SKM-1 treated with dmso at 0.1 percent for 144 hours (cell line): ENCODE measurements at regions not wholly inside any gene's neighbourhood (a gene's known extent, or its start where the extent isn't known, plus 50 kb on each side); places are given as distances from the start of the nearest gene placed in this dataset.
"Not testable (repeated sequence)": the region's sequence is repeated elsewhere in the genome, so short reads cannot be mapped to it uniquely, and the experiment has no call there.

ENCODE experiments used
- DNase-seq: peaks from one replicate; lab custom pipeline; 2025; ENCODE audit not compliant: unreplicated experiment; lab: John Stamatoyannopoulos, UW

DNA sequence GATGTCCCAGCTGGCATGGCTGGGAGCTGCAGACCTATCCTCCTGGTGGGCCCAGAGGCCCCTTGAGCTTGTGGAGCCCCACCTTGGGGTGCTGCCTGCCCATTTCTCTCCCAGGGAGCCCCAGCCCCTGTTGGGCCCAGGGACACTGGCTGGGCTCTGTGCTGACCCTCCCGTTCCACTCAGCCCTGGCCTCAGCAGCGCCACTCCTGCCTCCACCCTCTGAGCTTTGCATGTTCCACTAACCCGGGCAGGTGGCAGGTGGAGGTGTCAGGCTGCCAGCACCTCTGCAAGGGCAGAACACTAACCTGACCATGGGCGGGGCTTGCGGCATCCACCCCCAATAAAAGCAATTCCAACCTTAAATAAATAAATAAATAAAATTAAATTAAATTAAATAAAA, 299.2 kb downstream of the LRIG3 start:
- no peak for DNase-seq

DNA sequence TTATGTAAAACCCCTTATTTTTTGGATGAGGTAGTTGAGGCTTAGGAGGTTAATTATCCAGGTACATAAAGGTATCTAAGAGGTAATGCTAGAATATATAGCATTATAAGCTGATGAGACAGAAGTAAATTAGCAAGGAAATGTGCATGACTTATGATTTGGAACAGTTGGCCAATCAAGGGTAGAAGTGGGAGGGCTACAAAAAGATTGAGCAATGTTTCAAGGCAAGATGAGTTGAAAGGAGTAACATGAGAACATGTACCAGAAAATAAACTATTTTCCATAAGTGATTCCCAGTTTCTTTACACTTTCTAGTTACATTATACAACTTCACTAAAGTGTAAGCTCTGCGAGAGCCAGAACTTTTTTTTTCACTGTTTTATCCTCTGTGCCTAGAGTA, 290.9 kb downstream of the LRIG3 start:
- DNase-seq, result no peak

DNA sequence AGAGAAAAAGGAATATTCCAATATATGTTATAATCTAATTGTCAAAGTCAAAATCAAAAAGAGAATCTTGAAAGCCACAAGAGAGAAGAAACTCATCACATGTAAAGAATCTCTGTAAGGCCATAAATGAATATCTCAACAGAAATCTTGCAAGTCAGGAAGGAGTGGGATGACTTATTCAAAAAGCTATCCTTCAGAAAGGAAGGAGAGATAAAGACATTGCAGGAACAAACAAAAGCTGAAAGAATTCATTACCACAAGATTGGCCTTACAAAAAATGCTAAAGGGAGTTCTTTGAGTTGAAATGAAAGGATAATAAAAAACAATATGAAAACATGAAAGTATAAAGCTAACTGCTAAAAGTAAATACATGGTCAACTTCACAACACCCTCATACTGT, 286.8 kb downstream of the LRIG3 start:
- DNase-seq, result no peak

DNA sequence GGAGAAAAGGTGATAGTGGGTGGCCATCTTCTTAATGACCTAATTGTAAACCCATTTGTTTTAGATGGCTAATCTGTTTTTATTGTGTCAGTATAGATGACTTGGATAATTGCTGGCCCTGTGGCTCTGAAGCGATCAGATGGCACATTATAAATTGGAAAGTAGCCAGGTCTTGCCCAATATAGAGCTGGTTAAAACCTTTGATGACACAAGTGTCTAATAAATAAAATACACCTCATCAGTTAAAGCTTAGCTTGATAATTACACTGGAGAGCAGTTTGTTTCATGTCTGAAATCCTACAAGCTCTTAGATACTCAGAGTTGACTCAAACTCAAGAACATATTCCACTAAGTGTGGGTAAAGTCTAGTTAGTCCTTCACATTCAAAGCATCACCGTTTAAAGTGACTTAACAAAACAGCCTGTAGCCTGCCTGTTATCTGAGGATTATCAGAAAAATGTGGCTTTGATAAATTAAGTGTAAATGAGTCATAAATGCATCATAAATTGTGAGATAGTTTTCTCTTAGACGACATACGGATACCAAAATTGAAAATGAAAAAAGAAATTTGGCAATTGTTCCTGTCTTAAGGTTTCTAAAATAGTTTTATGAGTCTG, 280.9 kb downstream of the LRIG3 start:
- no peak for DNase-seq

DNA sequence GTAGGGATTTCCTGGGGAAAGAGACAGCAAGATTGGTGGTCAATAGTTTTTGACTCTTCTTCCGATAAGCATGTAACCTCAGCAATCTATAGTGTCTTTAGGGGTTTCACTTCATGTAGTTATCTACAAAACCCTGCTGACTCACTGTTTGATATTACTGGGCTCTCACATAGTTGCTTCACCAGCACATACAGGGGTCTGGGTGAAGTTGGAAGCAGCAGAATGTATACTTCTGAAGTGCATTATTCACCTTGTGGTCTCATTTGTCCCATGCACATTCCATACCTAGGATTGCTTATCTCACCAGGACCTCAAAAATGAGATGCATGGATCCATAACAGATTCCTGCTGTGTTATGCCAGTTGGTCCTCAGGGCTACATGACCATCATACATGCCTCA, 280.0 kb downstream of the LRIG3 start:
- no peak for DNase-seq

DNA sequence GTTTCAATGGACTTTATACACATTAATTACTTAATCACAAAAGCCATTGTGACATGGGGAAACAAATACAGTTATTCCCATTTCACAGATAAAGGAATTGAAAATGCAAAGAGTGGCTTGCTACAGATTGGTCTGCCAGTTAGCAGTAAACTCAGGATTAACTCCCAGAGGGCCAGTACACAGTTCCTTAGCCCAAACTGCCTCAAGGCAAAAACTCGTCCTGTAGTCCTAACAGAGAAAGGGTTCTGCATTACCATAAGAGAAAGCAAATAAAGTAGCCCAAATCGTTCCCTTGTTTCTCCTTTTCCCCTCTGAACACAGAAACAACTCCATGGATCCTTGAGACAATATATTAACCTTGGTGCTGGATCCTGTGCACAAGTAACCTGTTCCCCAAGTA, 274.4 kb downstream of the LRIG3 start:
- no peak for DNase-seq

DNA sequence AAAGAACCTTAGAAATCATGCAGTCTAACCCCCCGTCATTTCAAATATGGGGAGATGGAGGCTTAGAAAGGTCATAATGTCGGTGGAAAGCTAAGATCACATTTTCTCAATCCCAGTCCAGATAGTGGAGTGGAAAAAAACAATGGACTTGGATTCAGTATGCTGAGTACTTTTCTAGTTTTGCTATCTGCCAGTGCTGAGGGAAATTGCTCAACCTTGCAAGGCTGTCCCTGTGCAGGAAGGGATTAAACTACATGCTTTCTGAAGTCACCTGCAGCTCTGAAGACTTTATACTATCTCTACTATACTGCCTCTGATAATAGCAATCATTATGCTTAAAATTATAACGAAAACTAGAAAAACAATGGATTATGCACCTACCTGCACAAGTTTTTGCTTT, 272.8 kb downstream of the LRIG3 start:
- no peak for DNase-seq

DNA sequence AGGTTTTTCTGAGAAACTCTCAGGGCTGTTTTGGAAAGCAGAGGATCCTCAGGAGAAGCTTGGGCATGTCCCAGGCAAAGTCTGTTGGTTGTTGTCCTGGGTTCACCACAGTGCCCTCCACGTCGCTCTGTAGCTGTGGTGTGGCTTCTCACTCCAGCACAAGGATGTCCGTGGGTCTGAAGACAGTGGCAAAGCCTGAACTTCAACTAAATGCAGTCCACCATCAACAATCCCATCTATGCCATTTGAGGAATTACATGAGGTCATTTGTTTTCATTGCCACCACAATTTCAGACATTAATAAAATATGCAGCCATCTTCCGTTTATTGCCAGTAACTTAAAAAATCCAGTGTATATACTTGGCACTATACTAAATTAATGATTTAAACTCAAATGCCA, 272.1 kb downstream of the LRIG3 start:
- DNase-seq, result no peak

DNA sequence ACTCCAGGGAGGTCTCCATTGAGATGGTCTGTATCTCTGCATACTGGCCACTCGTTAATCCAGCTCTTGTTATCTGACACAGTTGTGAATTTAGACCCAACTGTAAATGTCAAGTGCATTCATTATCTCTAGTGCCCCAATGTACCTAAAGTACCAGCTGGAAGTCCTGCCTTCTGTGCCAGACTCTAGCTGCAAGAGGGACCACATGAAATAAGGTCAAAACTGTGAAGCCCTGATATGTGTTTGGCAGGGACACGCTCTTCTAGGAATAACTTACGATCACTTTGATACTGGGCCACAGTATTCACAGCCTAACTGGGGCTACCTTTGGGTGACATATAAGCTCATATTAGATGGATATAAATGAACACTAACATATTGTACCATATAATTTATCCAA, 268.5 kb downstream of the LRIG3 start:
- DNase-seq, result no peak

DNA sequence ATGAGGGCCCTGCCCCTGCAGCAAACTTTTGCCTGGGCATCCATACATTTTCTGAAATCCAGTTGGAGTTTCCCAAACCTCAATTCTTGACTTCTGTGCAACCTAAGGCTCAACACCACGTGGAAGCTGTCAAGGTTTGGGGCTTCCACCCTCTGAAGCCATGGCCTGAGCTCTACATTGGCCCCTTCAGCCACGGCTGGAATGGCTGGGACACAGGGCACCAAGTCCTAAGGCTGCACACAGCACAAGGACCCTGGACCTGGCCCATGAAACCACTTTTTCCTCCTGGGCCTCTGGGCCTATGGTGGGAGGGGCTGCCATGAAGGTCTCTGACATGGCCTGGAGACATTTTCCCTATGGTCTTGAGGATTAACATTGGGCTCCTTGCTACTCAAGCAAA, 266.3 kb downstream of the LRIG3 start:
- DNase-seq, result no peak

DNA sequence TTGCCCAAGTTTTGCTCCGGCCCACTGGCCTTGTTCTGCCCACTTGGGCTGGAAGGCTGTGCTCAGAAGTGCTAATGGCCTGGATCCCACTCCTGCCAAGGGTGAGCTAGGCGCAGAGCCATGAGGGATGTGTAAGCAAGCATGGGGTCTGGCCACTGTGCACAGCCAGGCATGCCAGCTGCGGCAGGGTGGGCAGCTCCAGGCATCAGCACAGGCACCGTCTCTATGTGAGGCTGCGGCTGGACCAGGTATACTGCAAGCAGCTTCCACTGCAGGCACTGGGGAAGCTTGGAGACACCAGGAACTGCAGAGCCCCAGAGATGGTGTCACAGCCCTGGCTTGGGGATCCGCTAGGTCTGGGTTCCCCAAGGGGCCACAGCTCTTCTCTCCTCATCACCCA, 264.9 kb downstream of the LRIG3 start:
- DNase-seq, result no peak

DNA sequence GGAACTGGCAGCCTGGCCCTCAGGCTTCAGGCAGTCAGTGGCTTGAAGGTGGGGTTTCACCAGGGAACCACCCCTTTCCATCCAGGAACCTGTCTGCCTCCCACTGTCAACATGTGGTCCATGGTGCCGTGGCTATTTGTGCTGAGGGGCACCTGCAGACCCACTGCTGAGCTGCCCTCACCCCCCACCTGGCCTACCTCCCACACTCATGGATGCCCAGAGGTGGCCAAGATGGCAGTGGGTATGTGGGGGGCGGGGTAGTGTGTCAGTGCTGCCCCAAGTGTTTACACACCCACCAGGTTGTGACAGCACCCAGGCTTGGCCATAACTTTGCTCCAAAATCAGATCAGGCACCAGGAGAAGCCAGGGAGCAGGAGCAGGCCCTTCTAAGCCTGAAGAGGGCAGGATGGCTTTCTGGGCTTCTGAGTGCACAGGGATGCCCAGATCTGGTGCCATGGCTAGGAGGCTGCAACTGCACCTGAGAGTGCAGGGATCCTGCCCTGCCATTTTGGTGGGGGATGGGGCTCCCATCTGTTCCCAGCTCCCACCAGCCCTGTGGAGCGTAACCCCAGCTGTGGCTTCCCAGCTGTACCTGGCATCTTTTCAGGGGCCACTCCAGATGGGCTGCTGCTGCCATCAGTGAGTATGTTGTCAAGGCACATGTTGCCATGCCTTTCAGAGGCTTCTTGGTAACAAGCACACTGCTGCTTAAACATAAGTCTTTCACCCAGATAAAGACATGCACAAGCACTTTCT, 263.9 kb downstream of the LRIG3 start:
- DNase-seq, result no peak

DNA sequence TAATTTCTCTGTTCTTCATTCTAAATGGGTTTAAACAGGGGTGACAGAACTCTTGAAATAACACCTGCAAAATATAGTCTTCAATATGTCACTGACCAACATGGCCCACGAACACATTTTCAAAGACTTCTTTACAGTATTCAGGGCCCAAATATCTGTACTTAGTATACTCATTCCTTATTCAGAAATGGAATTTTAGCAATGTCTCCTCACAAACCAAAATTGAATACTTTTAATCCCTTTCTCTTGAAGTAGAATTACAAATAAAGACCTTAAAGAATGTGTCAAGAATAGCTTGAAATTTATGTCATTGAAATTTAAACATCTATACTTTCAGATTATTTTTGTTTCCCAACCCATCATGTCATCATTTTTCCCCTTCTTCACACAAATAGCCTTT, 263.1 kb downstream of the LRIG3 start:
- DNase-seq, result no peak

DNA sequence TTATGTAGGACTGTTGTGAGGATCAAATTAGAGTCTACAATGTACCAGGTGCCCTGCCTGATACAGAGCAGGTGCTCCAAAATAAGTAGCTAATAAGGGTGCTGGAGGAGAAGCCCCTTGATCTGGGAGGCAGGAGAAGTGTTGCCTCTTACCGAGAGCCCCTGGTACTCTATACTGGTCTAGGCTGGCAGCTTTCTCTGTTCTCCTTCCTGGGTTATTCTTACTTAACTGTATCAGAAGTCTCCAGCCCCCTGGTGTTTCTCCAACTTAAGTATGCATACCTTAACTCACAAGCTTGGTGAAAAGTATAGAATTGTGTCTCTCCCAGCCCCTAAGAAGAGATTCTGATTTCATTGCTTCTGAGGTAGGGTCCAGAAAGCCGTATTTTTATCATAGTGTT, 254.9 kb downstream of the LRIG3 start:
- no peak for DNase-seq

DNA sequence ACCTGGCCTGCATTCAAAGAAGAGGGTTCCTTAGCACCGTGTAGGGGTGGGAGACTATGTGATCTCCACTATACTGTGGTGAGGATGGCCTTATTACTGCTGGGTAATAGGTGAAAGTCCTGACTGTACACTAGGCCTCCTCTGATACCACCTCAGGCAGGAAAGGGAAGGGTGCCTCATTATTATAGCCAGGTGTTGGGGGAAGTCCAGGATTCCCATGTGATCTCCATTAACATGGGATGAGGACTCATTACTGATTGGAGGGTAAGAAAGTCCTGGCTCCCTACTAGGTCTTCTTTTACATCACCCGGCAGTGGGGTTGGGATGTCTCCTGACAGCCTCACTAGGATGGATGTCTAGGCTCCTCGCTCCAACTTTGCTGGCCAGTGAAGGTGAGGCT, 252.1 kb downstream of the LRIG3 start:
- DNase-seq, result no peak

DNA sequence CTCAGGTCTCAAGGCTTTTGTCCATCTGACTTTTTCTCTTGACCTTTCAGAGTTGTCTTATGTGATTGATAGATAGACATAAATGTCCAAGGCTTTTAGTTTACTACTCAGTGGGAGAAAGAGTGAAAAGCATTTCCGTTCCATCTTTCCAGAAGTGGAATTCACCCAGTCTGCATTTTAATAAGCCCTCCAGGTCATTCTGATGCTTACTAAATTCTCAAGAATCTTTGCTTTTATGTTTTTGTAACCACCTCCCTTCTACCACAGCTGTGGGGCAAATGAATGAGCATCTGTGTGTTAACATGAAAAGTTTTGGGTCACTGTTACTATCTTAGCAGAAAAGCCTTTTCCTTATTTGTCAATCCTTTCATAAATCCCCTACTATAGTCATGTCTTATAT, 251.4 kb downstream of the LRIG3 start:
- no peak for DNase-seq

DNA sequence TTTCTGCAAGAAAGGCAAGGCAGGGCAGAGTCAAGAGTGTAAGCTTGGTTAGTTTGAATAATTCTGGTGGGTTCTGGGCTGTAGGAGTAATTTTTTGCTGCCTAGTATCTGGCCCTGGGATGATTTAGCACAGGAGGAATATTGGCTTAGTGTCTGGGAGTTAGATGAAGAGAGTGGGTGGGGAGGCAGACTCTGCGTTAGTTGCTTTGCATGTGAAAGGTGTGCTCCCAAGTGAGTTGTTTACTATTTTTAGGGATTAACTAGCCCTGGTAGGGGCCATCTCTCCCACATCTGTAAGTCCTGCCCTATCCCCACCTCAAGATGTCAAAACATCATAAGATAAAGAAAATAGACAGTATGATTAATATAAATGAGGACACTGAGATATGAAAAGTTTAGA, 249.7 kb downstream of the LRIG3 start:
- no peak for DNase-seq

DNA sequence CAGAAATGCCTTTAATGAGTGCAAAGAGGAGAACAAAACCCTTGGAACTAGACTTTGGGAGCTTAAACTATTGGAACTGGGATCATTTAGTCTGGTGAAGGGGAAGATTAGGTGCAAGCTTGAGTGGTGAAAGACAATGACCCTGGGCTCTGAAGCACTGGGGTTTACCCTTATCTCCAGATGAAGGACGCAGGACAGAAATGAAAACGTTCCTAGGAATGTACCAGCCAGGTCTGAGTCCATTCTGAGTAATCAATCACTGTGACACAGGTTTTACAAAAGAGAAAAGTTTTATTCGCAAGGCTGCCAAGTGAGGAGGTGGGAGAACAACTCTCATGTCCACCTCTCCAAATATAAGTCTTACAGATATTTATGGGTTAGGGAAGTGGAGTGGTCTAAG, 249.1 kb downstream of the LRIG3 start:
- DNase-seq, result no peak

DNA sequence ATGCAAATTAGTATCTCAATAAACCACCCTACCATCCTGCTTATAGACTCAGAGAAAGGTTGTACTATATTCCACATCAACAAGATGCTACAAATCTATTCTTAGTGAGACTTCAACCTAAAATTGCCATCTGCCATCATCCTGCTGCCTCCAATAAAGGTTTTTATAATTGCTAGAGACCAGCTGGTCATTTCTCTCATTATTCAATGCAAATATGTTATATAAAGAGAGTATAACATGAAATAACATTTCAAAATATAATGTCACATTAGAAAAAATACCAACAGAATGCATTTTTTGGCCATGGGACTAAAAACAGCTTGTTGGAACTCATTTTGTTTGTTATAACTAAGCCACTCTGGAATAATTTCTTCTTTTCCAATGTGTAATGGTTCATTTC, 247.3 kb downstream of the LRIG3 start:
- no peak for DNase-seq

DNA sequence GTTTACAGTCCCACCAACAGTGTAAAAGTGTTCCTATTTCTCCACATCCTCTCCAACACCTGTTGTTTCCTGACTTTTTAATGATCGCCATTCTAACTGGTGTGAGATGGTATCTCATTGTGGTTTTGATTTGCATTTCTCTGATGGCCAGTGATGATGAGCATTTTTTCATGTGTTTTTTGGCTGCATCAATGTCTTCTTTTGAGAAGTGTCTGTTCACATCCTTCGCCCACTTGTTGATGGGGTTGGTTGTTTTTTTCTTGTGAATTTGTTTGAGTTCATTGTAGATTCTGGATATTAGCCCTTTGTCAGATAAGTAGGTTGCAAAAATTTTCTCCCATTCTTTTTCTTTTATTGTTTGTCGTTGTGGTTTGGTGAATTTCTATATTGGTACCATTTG, 242.5 kb downstream of the LRIG3 start:
- DNase-seq, result not testable (repeated sequence)

DNA sequence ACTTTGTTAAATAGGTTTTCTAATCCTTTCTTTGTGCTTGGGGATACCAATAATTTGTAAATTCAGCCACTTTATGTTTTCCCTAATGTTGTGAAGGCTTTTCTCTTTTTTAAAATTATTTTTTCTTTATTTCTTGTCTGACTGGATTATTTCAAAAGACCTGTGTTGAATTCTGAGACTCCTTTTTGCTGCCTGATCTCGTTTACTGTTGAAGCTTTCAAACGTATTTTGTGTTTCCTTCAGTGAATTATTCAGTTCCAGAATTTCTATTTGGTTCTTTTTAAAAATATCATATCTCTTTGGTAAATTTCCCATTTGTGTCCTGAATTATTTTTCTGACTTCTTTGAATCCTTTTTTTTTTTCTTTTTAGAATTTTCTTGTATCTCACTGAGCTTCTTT, 241.6 kb downstream of the LRIG3 start:
- DNase-seq, result no peak

DNA sequence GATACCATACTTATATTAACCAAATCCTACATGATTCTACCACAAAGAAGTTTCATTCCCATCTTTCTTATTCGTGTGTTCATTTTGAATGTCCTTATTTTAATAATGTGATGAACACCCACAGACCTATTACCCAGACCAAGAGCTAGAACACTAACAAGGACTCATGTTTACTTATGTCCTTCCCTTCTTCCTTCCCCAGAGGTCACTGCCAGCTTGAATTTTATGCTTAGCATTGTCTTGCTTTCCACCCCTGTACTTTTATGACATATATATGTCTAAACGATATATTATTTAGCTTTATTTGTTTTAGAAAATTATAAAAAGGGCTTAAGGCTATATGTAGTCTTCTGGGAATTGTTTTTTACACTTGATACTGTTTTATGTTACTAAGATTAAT, 238.6 kb downstream of the LRIG3 start:
- no peak for DNase-seq

DNA sequence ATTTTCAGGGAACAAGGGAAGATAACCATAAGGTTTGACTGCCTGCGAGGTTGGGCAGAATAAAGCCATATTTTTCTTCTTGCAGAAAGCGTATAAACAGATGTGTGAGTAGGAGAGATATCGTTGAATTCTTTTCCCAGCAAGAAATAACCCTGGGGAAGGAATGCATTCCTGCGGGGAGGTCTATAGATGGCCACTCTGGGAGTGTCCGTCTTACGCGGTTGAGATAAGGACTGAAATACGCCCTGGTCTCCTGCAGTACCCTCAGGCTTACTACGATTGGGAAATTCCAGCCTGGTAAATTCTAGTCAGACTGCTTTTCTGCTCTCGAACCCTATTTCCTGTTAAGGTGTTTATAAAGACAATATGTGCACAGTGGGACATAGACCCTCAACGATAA, 225.0 kb downstream of the LRIG3 start:
- no peak for DNase-seq
